IMR-90 (cell line): ENCODE measurements at regions not wholly inside any gene's neighbourhood (a gene's known extent, or its start where the extent isn't known, plus 50 kb on each side); places are given as distances from the start of the nearest gene placed in this dataset.

ENCODE experiments used
- CEBPB ChIP-seq: IDR thresholded peaks from 2 replicates; pipeline ENCODE4 v1.6.1; 2012; ENCODE audit warnings: low read depth, low read length, improper control_type of control experiment
- FOS ChIP-seq: fragments of 150-350 bp; IDR thresholded peaks from 2 replicates; pipeline ENCODE4 v1.6.1; 2016; ENCODE audit warnings: low read depth, low read length
- MAFK ChIP-seq: IDR thresholded peaks from 2 replicates; pipeline ENCODE4 v1.6.1; 2012; ENCODE audit warnings: low read depth, low read length, improper control_type of control experiment
- MAZ ChIP-seq: IDR thresholded peaks from 2 replicates; pipeline ENCODE4 v1.6.1; 2012; ENCODE audit warnings: low read depth, mild to moderate bottlenecking, low read length, improper control_type of control experiment, moderate library complexity, borderline replicate concordance
- POLR2A ChIP-seq: IDR thresholded peaks from 2 replicates; pipeline ENCODE4 v1.6.1; 2012; ENCODE audit warnings: mild to moderate bottlenecking, low read depth, low read length
- RAD21 ChIP-seq: IDR thresholded peaks from 2 replicates; pipeline ENCODE4 v1.6.1; 2012; ENCODE audit warnings: low read length, improper control_type of control experiment
- RFX5 ChIP-seq: IDR thresholded peaks from 2 replicates; pipeline ENCODE4 v1.8.0; 2012; ENCODE audit warnings: low read depth, mild to moderate bottlenecking, low read length, moderate library complexity
- TF ChIP-seq, protein P1 (sequence below): conservative IDR thresholded peaks from 2 replicates; pipeline ENCODE4 v1.5.1; 2012; ENCODE audit warnings: mild to moderate bottlenecking, low read depth, low read length, improper control_type of control experiment

DNA sequence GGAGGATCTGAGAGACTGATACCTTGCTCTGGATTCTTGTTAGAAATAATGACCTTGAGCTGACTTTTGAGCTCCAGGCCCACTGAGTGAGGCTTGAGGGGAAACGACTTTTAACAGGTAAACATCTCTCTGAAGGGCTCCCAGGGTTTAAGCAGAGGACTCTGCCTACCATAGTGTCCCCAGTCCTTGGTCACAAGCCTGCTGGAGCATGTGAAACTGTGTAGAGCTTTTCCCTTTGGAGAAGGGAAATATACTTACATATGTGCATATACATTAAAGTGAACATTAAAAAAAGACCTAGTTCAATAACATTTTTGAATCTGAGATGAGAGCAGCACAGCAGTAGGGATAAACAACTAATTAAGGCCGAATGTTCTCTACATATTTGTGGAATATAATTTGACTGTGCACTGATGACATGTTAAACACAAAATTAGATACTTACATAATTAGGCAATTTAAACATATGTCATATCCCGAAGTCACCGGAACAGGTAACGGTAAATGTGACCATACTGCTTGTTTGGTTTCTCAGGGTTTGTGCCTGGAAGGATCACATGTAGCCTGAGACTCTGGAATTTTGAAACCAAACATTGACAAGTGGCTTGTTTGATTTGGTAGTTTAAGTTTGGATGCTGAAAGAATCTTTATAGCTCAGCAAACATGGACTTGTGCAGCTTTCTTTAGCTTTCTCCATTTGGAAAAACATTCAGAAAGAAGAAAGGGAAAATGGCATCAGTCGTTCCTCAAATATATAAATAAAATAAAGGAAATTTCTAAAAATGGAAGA lies 266.1 kb upstream of the C2CD4B start:
- TF ChIP-seq, protein P1, sequence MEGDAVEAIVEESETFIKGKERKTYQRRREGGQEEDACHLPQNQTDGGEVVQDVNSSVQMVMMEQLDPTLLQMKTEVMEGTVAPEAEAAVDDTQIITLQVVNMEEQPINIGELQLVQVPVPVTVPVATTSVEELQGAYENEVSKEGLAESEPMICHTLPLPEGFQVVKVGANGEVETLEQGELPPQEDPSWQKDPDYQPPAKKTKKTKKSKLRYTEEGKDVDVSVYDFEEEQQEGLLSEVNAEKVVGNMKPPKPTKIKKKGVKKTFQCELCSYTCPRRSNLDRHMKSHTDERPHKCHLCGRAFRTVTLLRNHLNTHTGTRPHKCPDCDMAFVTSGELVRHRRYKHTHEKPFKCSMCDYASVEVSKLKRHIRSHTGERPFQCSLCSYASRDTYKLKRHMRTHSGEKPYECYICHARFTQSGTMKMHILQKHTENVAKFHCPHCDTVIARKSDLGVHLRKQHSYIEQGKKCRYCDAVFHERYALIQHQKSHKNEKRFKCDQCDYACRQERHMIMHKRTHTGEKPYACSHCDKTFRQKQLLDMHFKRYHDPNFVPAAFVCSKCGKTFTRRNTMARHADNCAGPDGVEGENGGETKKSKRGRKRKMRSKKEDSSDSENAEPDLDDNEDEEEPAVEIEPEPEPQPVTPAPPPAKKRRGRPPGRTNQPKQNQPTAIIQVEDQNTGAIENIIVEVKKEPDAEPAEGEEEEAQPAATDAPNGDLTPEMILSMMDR = no peak
- TF ChIP-seq MAZ = no peak
- TF ChIP-seq RFX5 = no peak
- TF ChIP-seq POLR2A = no peak
- TF ChIP-seq FOS = no peak
- no peak for TF ChIP-seq RAD21
- TF ChIP-seq CEBPB = no peak
- no peak for TF ChIP-seq MAFK
